ENCODE measurements at regions not wholly inside any gene's neighbourhood (a gene's known extent, or its start where the extent isn't known, plus 50 kb on each side); places are given as distances from the start of the nearest gene placed in this dataset.
A peak's percentile ranks its signal among the peaks of the same experiment; 100 is the strongest.
"Not testable (repeated sequence)": the region's sequence is repeated elsewhere in the genome, so short reads cannot be mapped to it uniquely, and the experiment has no call there.

DNA sequence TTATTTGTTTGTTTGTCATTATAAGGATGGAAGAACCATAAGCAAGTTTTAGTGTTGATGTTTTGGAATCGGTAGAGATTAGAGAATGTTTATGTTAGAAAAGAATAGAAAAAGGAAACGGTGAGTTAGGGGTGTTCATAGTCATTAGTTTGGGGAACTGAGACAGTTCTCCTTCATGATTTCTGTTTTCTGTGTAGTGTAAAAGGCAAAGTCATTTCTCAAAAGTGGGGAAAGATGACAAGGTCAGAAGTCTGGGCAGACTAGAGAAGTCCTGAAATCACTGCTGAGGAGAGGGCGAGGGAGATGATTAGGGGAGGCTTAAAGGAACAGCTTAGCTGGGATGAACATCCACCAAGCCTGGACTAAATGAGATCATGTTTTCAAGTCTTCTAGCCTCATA lies 498.9 kb downstream of the TTLL7 start:
- DNase-seq (ENCODE audit: low spot score): peak; percentile 7
- TF ChIP-seq, protein P1, sequence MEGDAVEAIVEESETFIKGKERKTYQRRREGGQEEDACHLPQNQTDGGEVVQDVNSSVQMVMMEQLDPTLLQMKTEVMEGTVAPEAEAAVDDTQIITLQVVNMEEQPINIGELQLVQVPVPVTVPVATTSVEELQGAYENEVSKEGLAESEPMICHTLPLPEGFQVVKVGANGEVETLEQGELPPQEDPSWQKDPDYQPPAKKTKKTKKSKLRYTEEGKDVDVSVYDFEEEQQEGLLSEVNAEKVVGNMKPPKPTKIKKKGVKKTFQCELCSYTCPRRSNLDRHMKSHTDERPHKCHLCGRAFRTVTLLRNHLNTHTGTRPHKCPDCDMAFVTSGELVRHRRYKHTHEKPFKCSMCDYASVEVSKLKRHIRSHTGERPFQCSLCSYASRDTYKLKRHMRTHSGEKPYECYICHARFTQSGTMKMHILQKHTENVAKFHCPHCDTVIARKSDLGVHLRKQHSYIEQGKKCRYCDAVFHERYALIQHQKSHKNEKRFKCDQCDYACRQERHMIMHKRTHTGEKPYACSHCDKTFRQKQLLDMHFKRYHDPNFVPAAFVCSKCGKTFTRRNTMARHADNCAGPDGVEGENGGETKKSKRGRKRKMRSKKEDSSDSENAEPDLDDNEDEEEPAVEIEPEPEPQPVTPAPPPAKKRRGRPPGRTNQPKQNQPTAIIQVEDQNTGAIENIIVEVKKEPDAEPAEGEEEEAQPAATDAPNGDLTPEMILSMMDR (IDR thresholded peaks at IDR 0.05; ENCODE audit: extremely low read depth, insufficient read depth, missing control alignments): no peak
- in situ Hi-C loops (cut with MboI; ENCODE audit: low pct_unique_long_range_greater_than_20kb, low sequenced_read_pairs, unreplicated experiment): no loop called here

DNA sequence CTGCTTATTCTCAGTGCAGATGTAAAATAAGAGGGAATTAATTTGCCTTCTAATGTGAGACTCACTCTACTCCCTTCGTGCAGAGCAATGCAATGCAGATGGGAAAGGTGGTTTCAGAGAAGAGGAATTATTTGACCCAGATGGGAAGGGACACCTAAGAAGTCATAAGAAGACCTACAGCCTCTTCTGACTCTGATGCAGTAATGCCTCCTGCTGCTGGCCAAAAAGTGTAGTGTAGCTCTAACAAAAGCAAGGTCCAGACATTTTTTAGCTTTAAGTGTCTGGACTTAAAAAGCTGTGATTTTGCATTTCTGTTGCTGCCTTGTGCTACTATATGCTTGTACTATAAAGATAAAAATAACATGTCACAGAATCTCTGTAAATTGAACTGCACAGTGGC lies 501.4 kb downstream of the TTLL7 start:
- in situ Hi-C loops (cut with MboI; ENCODE audit: low pct_unique_long_range_greater_than_20kb, low sequenced_read_pairs, unreplicated experiment): no loop called here
- TF ChIP-seq, protein P1 (IDR thresholded peaks at IDR 0.05; ENCODE audit: extremely low read depth, insufficient read depth, missing control alignments): peak; percentile 55
- DNase-seq (ENCODE audit: low spot score): no peak

DNA sequence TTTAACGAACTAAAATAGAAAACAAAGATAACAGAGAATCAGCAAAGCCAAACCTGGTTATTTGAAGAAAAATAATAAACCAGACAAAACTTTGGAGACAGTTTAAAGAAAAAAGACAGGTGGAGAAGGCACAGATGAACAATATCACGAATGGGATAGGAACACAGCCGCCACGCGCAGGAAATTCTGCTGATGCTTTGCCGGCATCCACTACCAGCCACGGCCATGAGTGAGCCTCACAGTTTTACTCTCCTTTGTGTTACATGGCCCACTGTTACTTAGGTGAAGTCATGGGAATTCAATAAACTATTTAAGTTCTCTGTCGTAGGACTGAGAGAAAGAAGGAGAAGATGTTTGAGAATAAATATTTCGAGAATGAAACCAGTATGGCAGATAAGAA lies 503.4 kb downstream of the TTLL7 start:
- DNase-seq (ENCODE audit: low spot score): no peak
- TF ChIP-seq, protein P1 (IDR thresholded peaks at IDR 0.05; ENCODE audit: extremely low read depth, insufficient read depth, missing control alignments): no peak
- in situ Hi-C loops (cut with MboI; ENCODE audit: low pct_unique_long_range_greater_than_20kb, low sequenced_read_pairs, unreplicated experiment): no loop called here

DNA sequence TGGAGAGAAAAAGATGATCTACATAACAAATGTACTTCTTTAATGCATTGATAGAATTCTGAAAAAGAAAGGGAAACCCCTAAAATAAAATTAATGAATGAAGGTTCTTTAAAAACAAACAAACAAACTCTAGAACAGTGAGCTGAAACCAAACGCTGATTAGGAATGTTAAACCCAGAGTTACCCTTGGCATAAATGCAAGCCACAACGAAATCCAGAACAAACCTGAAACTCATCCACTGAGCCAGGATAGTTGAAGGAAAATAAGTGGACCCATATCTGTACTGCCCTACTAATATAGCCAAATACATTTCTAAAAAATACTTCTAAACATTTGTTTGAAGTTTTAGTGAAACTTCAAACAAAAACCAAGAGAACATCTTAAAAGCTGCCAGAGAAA lies 505.3 kb downstream of the TTLL7 start:
- in situ Hi-C loops (cut with MboI; ENCODE audit: low pct_unique_long_range_greater_than_20kb, low sequenced_read_pairs, unreplicated experiment): no loop called here
- DNase-seq (ENCODE audit: low spot score): no peak
- TF ChIP-seq, protein P1 (IDR thresholded peaks at IDR 0.05; ENCODE audit: extremely low read depth, insufficient read depth, missing control alignments): no peak

DNA sequence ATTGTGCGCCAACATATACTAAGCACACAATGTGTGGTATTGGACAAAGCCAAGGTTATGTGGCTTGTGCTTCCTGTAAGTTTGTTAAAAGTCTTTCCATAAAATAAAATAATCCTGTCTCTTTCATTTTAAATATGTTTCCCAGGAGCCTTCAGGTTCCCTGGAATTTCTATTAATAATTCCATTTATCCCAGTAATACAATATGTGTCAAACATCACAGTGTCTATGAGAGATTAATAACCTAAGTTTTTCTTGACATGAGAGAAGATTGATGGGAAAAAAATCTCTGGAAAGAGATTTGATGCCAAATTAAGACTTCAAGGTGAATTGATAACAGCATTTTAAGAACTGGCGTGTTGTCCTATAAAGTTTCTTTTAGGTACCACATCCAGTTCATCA lies 507.0 kb downstream of the TTLL7 start:
- in situ Hi-C loops (cut with MboI; ENCODE audit: low pct_unique_long_range_greater_than_20kb, low sequenced_read_pairs, unreplicated experiment): no loop called here
- DNase-seq (ENCODE audit: low spot score): no peak
- TF ChIP-seq, protein P1 (IDR thresholded peaks at IDR 0.05; ENCODE audit: extremely low read depth, insufficient read depth, missing control alignments): no peak

DNA sequence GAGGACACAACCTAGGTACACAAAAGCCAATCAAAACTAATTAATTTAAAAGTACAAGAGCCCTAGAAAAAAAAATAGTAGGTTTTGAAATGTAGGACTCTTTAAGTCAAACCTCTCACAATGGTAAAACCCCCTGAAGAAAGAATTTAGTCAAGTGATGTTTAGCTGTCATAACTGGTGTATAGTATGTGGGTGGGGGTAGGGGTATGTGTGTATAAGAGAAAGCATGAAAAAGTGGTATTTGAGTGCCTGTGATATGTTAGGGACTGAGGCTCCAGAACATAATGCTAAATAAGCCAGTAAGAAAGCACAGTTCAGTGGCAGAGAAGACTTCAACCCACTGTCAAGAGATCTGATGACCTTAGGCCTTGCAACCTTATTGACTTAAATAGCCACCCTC lies 507.9 kb downstream of the TTLL7 start:
- no peak for DNase-seq (ENCODE audit: low spot score)
- TF ChIP-seq, protein P1 (IDR thresholded peaks at IDR 0.05; ENCODE audit: extremely low read depth, insufficient read depth, missing control alignments): no peak
- in situ Hi-C loops (cut with MboI; ENCODE audit: low pct_unique_long_range_greater_than_20kb, low sequenced_read_pairs, unreplicated experiment): no loop called here

DNA sequence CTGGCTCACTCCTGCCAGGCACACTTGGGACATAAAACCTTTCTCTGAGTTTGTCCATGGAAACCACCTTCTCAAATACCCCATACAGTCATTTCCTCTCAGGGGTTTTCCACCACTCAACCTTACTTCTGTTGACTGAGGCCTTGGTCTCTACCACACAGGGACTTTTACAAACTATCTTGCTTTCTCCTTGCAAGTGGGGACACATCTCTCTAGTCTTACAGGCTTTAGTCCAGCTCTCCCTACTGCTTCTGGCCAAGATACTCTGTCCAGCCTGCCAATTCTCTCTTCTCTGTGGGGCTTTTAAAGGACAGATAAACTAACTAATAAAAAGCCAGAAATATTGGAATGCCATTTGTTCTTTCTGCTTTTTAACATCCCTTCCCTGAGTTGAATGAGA lies 510.8 kb downstream of the TTLL7 start:
- in situ Hi-C loops (cut with MboI; ENCODE audit: low pct_unique_long_range_greater_than_20kb, low sequenced_read_pairs, unreplicated experiment); DNase-seq (ENCODE audit: low spot score): not testable (repeated sequence)

DNA sequence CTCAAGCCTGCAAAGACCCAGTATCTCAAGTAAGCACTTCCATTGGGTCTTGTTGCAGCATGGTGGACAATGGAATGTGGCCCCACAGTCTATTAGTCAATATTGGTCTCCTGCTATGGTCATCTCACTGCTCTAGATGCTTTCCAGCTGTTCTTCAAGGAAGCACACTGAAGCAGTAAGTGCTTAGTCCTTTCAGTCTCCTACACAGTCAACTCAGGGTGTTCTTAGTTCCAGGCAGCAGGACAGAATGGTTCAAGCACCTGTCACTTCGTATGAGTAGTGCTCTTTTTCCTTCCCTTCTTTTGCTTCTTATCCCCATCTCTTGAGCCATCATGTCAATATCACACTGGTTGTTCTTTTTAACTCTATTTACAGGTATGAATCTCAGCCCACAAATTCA lies 511.5 kb downstream of the TTLL7 start:
- in situ Hi-C loops (cut with MboI; ENCODE audit: low pct_unique_long_range_greater_than_20kb, low sequenced_read_pairs, unreplicated experiment); DNase-seq (ENCODE audit: low spot score): not testable (repeated sequence)

DNA sequence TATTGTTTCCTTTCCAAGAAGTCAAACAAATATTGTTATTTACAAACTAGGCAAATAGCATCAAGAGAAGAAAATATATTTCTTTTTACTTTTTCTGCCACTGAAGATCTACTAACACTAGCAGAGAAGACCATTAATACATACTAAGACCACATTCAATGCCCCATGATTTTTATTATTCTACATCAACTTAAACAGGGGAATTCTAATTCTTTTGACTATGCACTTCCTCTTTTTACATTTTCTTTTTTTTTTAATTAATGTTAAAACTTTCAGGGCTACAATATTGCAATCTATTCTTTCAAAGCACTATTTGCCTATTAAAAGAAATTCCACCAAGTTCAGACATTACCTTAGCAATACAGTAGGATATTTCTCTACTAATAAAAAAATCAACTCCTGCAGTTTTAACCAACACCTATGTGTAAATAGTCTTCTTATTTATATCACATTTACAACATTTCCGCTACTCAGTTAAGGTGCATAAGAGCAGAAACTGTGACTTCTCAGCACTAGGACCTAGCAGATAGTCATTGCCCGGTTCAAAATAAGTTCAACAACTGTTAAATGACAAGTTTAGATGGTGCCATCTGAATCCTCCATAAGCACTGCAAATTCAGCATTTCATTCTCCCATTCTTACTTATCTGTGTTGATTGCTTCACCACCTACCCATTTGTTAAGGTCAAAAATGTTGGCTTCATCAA lies 513.5 kb downstream of the TTLL7 start:
- in situ Hi-C loops (cut with MboI; ENCODE audit: low pct_unique_long_range_greater_than_20kb, low sequenced_read_pairs, unreplicated experiment); DNase-seq (ENCODE audit: low spot score): not testable (repeated sequence)

DNA sequence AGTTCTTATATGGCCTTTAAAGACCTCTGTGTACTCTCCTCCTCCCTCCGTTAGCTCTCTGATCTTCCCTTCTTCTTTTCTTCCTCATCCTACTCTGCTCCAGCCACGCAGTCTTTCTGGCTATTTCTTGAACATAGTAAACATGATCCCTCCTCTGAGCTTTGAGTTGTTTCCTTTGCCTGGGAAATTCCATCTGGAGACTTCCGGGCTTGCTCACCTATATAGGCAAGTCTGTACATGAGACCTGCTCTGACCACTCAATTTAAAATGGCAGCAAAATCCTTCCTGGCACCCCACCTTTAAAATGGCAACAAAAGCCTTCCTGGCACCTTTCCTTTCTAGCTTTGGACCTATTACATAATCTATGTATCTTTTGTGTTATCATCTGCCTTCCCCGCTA lies 517.6 kb downstream of the TTLL7 start:
- in situ Hi-C loops (cut with MboI; ENCODE audit: low pct_unique_long_range_greater_than_20kb, low sequenced_read_pairs, unreplicated experiment); DNase-seq (ENCODE audit: low spot score): not testable (repeated sequence)

DNA sequence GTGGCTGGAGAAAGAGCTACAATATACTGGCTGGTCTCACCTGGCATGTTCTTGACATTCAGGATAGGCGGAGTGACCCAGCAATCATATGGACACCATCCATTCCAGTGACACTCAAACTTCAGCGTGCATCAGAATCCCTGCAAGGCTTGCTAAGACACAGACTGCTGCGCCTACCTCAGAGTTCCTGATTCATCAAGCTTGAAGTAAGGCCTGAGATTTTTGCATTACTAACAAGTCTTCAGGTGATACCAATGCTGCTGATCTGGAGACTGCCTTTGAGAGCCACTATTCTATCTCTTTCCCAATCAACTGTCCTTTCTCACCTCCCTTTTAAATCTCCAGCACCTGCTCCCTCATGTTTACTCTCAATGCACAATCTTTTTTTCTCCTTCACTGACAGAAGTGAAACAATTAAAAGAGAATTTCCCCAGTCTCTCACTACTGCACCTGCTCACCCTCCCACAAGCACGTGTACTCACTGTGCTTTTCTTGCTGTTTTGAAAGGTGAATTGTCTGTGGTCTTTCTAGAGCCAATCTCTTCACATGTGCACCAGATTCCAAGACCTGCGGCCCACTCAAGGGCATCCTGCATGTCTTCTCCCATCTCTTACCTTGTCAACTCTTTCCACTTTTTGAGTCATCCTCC lies 519.2 kb downstream of the TTLL7 start:
- in situ Hi-C loops (cut with MboI; ENCODE audit: low pct_unique_long_range_greater_than_20kb, low sequenced_read_pairs, unreplicated experiment); DNase-seq (ENCODE audit: low spot score): not testable (repeated sequence)

Data from GM13977 (cell line).